ENCODE measurements at regions not wholly inside any gene's neighbourhood (a gene's known extent, or its start where the extent isn't known, plus 50 kb on each side); places are given as distances from the start of the nearest gene placed in this dataset.
A peak's percentile ranks its signal among the peaks of the same experiment; 100 is the strongest.
"Not testable (repeated sequence)": the region's sequence is repeated elsewhere in the genome, so short reads cannot be mapped to it uniquely, and the experiment has no call there.

- not testable (repeated sequence) for DNase-seq (ENCODE audit: low read depth)
Measured at GRCh38 chr1:224028802-224029201, 85.1 kb upstream of the FBXO28 start.

- DNase-seq (ENCODE audit: low read depth), result not testable (repeated sequence)
Measured at GRCh38 chr1:224023122-224023521, 90.8 kb upstream of the FBXO28 start.

- DNase-seq (ENCODE audit: low read depth), result not testable (repeated sequence)
Measured at GRCh38 chr1:224022249-224022970, 91.5 kb upstream of the FBXO28 start.

- DNase-seq (ENCODE audit: low read depth), result not testable (repeated sequence)
Measured at GRCh38 chr1:224019866-224020265, 94.0 kb upstream of the FBXO28 start.

- not testable (repeated sequence) for DNase-seq (ENCODE audit: low read depth)
Measured at GRCh38 chr1:224015782-224016181, 98.1 kb upstream of the FBXO28 start.

GRCh38 chr1:224014330-224014649, 99.6 kb upstream of the FBXO28 start:
- DNase-seq (ENCODE audit: low read depth), result no peak

- DNase-seq (ENCODE audit: low read depth), result not testable (repeated sequence)
Measured at GRCh38 chr1:224013626-224014329, 100.1 kb upstream of the FBXO28 start.

- DNase-seq (ENCODE audit: low read depth), result not testable (repeated sequence)
Measured at GRCh38 chr1:224012807-224013434, 101.0 kb upstream of the FBXO28 start.

GRCh38 chr1:224012162-224012561, 101.7 kb upstream of the FBXO28 start:
- DNase-seq (ENCODE audit: low read depth), result not testable (repeated sequence)

GRCh38 chr1:224011751-224012150, 102.2 kb upstream of the FBXO28 start:
- DNase-seq (ENCODE audit: low read depth), result not testable (repeated sequence)

- DNase-seq (ENCODE audit: low read depth), result not testable (repeated sequence)
Measured at GRCh38 chr1:224011153-224011552, 102.8 kb upstream of the FBXO28 start.

- DNase-seq (ENCODE audit: low read depth), result not testable (repeated sequence)
Measured at GRCh38 chr1:224005973-224006372, 107.9 kb upstream of the FBXO28 start.

- peak; percentile 42 for DNase-seq (ENCODE audit: low read depth)
Measured at GRCh38 chr1:224004552-224005315, 109.2 kb upstream of the FBXO28 start.

GRCh38 chr1:224003896-224004295, 110.0 kb upstream of the FBXO28 start:
- not testable (repeated sequence) for DNase-seq (ENCODE audit: low read depth)

GRCh38 chr1:224001757-224002156, 112.2 kb upstream of the FBXO28 start:
- DNase-seq (ENCODE audit: low read depth), result not testable (repeated sequence)

GRCh38 chr1:223999761-224000160, 114.2 kb upstream of the FBXO28 start:
- not testable (repeated sequence) for DNase-seq (ENCODE audit: low read depth)

GRCh38 chr1:223998676-223999455, 115.0 kb upstream of the FBXO28 start:
- DNase-seq (ENCODE audit: low read depth), result not testable (repeated sequence)

- not testable (repeated sequence) for DNase-seq (ENCODE audit: low read depth)
Measured at GRCh38 chr1:223996376-223996775, 117.5 kb upstream of the FBXO28 start.

- peak; percentile 99 for DNase-seq (ENCODE audit: low read depth)
Measured at GRCh38 chr1:223992456-223993246, 121.3 kb upstream of the FBXO28 start.

- DNase-seq (ENCODE audit: low read depth), result not testable (repeated sequence)
Measured at GRCh38 chr1:223991297-223991857, 122.5 kb upstream of the FBXO28 start.

Measured in activated gamma-delta T cell treated with anti-CD3 and anti-CD28 coated beads, Interleukin-2, amount 50 U/mL, for 16 hours (primary cell).